T-helper 1 cell treated with Interleukin-12 subunit alpha and Interleukin-12 subunit beta and Interleukin-4 antibody, amounts not matched to agents 30 μg/mL and 1 μg/mL, for 36 hours (primary cell): ENCODE measurements at regions not wholly inside any gene's neighbourhood (a gene's known extent, or its start where the extent isn't known, plus 50 kb on each side); places are given as distances from the start of the nearest gene placed in this dataset.

Experiments used
- H3K27ac Mint-ChIP-seq: one replicate; pipeline ENCODE4 v1.8.0; 2021; ENCODE audit warnings: mild to moderate bottlenecking, mixed read lengths
- H3K27me3 Mint-ChIP-seq: one replicate; pipeline ENCODE4 v1.8.0; 2021; ENCODE audit warnings: low read depth, mixed read lengths
- H3K36me3 Mint-ChIP-seq: one replicate; pipeline ENCODE4 v1.8.0; 2021; ENCODE audit warnings: low read depth, mixed read lengths
- H3K4me1 Mint-ChIP-seq: one replicate; pipeline ENCODE4 v1.8.0; 2021; ENCODE audit warnings: low read depth, mixed read lengths
- H3K4me3 Mint-ChIP-seq: one replicate; pipeline ENCODE4 v1.8.0; 2021; ENCODE audit warnings: mild to moderate bottlenecking, moderate library complexity, mixed read lengths
- H3K9me3 Mint-ChIP-seq: one replicate; pipeline ENCODE4 v1.8.0; 2021; ENCODE audit warnings: mixed read lengths

DNA sequence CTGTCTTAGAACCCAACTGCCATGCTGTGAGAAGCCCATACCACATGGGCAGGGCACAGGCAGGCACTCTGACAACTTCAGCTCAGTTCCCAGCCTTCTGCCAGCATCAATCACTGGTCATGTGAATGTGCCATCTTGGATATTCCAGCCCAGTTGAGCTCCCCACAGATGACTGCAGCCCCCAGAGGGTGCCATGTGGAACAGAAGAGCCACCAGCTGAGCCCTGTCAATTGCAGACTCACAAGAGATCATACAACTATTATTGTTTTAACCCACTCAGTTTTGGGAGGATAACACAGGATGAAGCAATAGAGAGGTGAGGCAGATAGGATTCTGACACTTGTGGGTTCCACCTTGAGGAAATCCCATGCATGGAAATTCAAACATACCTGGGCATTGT is 78.4 kb upstream of the ZBTB40 start:
- peaks cover 3% of the 10 kb centered on the region for H3K27me3 Mint-ChIP-seq
- no peak overlapping the region for H3K27ac Mint-ChIP-seq
- H3K9me3 Mint-ChIP-seq, result no peaks in the 10 kb centered on the region
- no peaks in the 10 kb centered on the region for H3K4me1 Mint-ChIP-seq
- no peak overlapping the region for H3K4me3 Mint-ChIP-seq
- H3K36me3 Mint-ChIP-seq, result no peaks in the 10 kb centered on the region

DNA sequence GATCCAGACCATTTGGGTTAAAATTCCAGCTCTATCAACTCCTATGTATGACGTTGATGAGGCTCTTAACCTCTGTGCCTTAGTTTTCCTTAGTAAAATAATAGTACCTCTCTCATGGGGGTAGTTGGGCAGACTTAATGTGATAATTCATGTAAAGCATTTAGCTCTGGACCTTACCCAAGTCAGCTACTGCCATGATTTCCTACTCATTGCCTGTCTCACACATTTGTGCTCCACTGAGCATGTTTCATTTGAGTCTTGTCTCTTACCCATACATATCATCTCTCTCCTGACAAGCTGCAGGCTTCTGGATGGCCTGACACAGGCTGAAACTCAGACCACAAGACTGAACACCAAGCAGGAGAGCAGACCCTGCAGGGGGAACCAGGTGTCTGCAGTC is 77.7 kb upstream of the ZBTB40 start:
- H3K9me3 Mint-ChIP-seq, result no peaks in the 10 kb centered on the region
- no peaks in the 10 kb centered on the region for H3K4me1 Mint-ChIP-seq
- H3K27me3 Mint-ChIP-seq, result peaks cover 3% of the 10 kb centered on the region
- H3K4me3 Mint-ChIP-seq, result no peak overlapping the region
- H3K27ac Mint-ChIP-seq, result no peak overlapping the region
- no peaks in the 10 kb centered on the region for H3K36me3 Mint-ChIP-seq

DNA sequence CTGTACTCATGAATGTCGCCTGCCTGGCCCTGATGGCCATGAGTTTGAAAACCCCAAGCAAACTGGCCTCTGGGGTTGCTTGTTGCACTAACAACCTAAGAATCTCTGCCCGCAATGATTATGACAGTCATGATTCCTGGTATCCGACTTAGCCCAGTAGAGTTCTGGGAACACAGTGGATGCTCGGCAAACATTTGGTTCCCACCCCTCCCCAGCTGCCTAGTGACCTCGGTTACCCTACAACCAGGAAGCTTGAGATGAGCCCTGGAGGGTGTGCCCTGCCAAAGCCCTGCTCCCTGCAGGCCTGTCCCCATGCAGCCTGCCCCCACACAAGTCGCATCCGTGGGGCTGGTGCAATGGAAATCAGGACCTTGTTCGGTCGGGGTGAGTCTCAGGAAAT is 76.0 kb upstream of the ZBTB40 start:
- Mint-ChIP-seq H3K36me3 (no peaks in the 10 kb centered on the region), H3K27me3 (peaks cover 3% of the 10 kb centered on the region), H3K27ac (no peak overlapping the region)

DNA sequence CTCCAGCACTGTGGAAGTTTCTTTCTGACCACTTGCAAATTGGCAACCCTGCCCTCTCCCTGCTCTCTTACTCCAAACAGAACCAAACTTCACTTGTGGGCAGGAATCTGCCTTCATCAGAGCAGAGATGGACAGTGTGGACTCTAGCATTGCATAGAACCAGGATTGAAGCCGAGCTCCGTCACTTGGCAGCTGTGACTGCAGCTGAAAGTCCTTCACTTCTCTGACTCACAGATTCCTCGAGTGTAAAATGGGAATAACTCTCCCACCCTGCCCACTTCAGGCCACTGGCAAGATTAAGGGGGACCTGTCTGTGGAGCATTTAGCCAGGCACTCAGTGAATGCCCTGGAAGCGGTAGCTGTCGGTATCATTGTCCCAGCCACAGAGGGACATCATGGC is 75.7 kb upstream of the ZBTB40 start:
- no peaks in the 10 kb centered on the region for H3K9me3 Mint-ChIP-seq
- H3K27ac Mint-ChIP-seq, result no peak overlapping the region
- H3K36me3 Mint-ChIP-seq, result no peaks in the 10 kb centered on the region
- H3K4me1 Mint-ChIP-seq, result no peaks in the 10 kb centered on the region
- peaks cover 5% of the 10 kb centered on the region for H3K27me3 Mint-ChIP-seq
- H3K4me3 Mint-ChIP-seq, result no peak overlapping the region

More for the DNA sequence above, 76.0 kb upstream of the ZBTB40 start:
- H3K4me1 Mint-ChIP-seq, result no peaks in the 10 kb centered on the region
- H3K4me3 Mint-ChIP-seq, result no peak overlapping the region
- H3K9me3 Mint-ChIP-seq, result no peaks in the 10 kb centered on the region

DNA sequence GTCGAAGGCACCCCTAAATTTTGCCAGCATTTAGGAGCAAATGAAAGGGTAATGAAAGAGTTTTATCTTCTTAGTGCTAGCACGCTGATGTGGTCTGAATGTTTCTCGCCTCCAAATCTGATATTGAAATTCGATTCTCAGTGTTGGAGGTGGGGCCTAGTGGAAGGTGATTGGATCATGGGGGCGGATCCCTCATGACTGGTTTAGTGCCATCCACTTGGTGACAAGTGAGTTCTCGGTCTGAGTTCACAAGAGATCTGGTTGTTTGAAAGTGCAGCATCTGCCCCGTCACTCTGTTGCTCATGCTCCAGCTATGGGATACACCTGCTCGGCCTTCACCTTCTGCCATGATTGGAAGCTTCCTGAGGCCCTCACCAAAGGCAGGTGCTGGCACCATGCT is 75.1 kb upstream of the ZBTB40 start:
- Mint-ChIP-seq H3K4me1 (no peaks in the 10 kb centered on the region), H3K36me3 (no peaks in the 10 kb centered on the region), H3K4me3 (no peak overlapping the region), H3K9me3 (no peaks in the 10 kb centered on the region), H3K27me3 (peaks cover 7% of the 10 kb centered on the region), H3K27ac (no peak overlapping the region)

DNA sequence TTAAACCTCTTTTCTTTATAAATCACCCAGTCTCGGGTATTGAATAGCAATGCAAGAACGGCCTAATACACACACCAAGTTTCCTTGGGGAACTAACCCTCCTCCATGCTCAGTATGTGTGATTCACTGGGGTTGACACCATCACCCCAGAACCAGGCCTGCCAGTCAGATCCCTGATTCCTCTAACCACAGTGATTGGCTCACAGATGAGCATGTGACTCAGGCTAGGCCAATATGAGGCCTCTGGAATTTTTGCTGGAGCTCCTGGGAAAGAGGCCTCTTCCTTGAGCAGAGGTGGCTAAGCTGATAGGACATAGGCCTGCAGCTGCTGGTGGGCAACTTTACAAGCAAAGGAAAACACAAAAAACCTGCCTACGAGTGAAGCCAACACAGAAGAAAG is 74.7 kb upstream of the ZBTB40 start:
- Mint-ChIP-seq H3K4me1 (no peaks in the 10 kb centered on the region), H3K9me3 (no peaks in the 10 kb centered on the region), H3K27me3 (peaks cover 7% of the 10 kb centered on the region), H3K36me3 (no peaks in the 10 kb centered on the region), H3K27ac (no peak overlapping the region), H3K4me3 (no peak overlapping the region)

DNA sequence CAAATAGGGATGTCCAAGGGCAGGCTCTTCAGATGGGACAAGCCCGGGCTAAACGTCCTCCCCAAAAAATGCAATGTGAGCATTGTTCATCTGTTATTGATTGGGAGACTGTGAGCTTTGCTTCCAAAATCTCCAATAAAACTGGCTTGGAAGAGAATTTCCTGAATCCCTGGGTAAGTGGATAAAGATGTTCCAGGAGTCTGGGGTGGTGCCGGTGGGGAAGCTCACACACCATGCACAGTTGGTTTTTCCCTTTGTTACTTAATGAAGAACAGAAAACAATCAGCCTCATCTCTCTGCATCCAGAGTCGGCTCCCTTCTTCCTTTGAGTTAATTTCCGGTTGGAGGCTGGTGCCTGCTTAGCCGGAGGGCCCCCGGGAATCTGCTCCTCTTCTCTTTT is 72.1 kb upstream of the ZBTB40 start:
- H3K27me3 Mint-ChIP-seq, result peaks cover 4% of the 10 kb centered on the region
- H3K27ac Mint-ChIP-seq, result no peak overlapping the region
- H3K4me1 Mint-ChIP-seq, result no peaks in the 10 kb centered on the region
- no peaks in the 10 kb centered on the region for H3K36me3 Mint-ChIP-seq
- H3K4me3 Mint-ChIP-seq, result no peak overlapping the region
- no peaks in the 10 kb centered on the region for H3K9me3 Mint-ChIP-seq

DNA sequence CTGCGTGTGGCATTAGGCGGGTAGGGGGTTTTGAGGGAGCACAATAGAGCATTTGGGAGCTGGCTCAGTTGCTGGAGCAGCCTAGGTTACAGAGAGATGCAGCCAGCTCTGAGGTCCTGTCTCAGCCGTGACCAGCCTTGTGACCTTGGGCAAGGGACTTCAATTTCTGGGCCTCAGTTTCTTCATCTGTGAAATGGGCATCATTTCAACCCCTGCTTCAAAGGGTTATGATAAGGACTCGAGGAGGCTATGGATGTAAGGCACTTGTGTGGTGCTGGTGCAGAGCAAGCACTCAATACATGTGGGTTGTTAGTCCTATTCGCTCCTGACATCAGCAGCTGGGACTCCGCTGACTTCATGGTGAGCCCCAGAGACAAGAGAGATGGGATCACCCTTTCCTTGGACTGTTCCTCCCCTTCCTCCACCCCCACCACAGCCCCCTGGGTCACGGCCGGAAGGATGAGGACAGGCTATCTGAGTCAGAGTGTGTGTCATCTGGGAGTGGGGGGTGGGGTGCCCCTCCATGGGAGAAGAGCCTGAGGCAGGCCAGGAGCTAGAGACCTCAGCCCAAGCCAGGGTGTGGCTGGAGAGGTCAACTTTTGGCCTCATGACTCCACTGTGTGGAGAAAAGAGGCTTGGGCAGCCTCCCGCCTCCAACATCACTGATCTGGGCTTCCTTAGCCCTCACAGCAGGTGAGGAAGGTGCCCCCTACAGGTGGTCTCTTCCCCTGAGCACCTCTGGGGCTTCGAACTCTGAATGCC is 71.4 kb upstream of the ZBTB40 start:
- Mint-ChIP-seq H3K4me3 (no peak overlapping the region), H3K4me1 (no peaks in the 10 kb centered on the region), H3K36me3 (no peaks in the 10 kb centered on the region), H3K9me3 (no peaks in the 10 kb centered on the region), H3K27me3 (peaks cover 4% of the 10 kb centered on the region), H3K27ac (no peak overlapping the region)

DNA sequence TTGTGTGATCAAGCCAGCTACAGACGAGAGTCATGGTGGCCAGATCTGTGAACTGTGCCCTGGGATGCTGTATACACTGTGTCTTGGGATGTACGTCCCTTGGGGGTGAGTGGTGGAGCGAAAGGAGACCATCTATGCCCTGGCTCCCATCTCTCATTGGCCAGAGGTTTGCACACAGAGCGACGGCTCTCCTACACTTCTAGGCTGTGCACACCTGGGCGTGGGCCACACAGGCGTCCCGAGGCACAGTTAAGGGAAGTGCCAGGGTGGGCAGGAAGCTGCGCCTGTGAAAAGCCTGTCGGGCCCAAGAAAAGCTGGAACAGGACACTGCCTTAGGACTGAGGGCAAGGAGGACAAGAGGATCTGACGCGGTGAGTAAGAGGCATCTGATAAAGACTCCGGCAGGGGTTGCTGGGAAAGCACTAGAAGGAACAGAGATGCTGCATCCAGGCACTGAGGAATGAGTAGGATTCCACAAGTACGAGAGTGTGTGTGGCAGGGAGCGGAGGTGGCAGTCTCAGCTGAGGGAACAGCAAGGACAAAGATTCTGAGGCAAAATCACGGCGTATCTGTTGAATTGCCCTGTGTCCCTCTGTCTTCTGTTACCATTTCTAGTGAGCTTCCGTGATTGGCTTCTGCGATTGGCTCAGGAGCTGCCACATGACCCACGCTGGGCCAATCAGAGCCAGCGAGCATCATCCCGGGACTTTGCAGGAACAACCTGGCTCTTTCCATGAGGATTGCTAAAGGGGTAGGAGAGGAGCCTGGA is 67.9 kb upstream of the ZBTB40 start:
- no peaks in the 10 kb centered on the region for H3K4me1 Mint-ChIP-seq
- peaks cover 10% of the 10 kb centered on the region for H3K27me3 Mint-ChIP-seq
- H3K9me3 Mint-ChIP-seq, result no peaks in the 10 kb centered on the region
- H3K36me3 Mint-ChIP-seq, result no peaks in the 10 kb centered on the region
- no peak overlapping the region for H3K27ac Mint-ChIP-seq
- H3K4me3 Mint-ChIP-seq, result no peak overlapping the region

DNA sequence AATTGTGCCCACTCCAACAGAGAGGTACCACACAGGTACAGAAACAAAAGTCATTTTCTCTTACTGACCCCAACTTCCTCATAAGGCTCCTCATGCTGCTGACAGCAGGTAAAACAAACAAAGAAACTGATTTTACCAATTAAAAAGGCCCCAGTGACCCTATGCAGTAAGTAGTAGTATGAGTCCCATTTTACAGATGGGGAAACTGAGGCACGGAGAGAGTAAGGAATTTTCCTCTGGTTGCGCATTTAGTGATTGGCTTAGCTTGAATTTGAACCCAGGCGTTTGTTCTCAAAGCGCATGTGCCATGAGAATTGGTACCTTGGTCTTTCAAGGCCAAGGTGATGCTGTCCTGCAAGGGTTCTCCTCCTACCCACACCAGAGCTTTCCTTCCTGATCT is 66.1 kb upstream of the ZBTB40 start:
- no peaks in the 10 kb centered on the region for H3K36me3 Mint-ChIP-seq
- H3K4me3 Mint-ChIP-seq, result no peak overlapping the region
- no peaks in the 10 kb centered on the region for H3K9me3 Mint-ChIP-seq
- H3K27me3 Mint-ChIP-seq, result peaks cover 10% of the 10 kb centered on the region
- no peak overlapping the region for H3K27ac Mint-ChIP-seq
- no peaks in the 10 kb centered on the region for H3K4me1 Mint-ChIP-seq

DNA sequence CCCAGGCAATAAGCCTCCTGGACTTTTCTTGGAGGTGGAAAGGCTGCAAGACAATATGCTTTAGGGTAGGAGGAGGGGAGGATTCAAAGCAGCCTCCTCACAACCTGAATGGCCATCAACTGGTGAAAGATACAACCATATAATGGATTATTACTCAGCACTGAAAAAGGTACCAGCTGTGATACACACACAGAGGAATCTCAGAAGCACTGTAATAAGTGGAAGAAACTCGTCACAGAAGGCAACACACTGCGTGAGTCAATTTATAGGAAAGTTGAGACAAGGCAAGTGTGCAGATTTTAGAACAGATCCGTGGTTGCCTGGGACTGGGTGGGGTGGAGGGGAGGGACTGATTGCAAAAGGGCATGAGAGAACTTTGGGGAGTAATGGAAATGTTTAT is 64.9 kb upstream of the ZBTB40 start:
- Mint-ChIP-seq H3K27ac (no peak overlapping the region), H3K4me3 (no peak overlapping the region), H3K27me3 (peaks cover 6% of the 10 kb centered on the region), H3K9me3 (no peaks in the 10 kb centered on the region), H3K4me1 (no peaks in the 10 kb centered on the region), H3K36me3 (no peaks in the 10 kb centered on the region)

DNA sequence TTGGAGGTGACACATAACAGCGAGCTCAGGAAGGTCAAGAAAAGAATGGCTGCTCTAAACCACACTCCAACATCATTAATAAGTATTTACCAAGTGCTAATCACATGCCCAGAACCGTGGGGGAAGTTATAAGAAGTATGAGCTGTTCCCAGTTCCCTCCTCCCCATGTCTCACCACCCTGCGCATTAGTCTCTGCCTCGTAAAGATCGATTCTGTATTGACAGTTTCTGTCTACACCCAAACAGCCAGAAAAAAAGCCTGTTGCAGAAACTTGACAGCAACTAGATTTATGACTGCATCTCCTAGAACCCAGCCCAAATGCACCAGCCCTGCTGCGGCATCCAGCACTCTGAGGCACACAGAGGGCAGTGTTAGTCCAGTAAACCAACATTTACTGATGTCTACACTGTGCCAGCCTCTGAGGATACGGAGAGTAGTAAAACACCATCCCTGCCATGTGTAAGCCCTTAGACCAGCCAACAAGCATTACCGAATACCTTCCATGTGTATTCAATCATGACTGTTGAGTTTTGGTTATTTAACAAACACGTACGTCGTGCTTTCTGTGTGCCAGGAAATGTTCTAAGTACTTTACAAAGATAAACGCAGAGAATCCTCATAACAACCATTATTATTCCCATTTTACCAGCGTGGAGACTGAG is 63.6 kb upstream of the ZBTB40 start:
- Mint-ChIP-seq H3K4me1 (no peaks in the 10 kb centered on the region), H3K36me3 (no peaks in the 10 kb centered on the region), H3K27me3 (peaks cover 6% of the 10 kb centered on the region), H3K27ac (no peak overlapping the region), H3K4me3 (no peak overlapping the region), H3K9me3 (no peaks in the 10 kb centered on the region)

DNA sequence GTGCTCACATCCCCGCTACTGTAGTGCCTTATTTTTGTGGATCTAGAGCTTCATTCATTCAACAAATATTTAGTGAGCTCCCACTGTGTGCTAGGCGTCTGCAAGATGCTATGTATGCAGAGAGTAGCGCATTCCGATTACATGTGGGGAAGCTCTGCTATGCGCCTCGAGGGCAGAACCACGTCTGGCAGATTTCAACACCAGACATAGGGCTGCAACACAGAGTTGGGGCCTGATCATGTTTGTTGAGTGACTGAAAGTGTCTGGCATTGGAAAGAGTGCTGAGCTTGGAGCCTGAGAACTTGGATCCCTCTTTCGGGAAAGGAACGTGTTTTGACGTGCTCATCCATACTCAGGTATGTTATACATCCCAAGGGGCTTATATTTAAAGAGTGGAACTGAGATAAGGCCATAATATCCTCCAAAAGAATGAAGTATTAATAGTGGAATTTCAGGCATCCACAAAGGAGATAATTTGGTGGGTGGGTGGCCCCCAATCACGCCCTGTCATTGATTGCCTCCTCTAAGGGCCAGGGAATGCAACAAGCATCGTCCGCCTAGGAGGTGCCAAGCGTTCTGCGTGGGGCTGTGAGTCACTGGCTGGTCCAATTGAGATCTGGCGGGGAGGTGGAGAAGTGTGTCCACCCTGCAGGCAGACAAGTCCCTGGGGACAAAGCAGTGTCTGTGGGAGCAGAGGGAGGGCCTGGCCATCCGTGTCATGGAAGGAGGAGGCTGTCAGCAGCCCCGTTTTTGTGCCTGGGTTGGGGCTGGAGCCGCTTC is 62.8 kb upstream of the ZBTB40 start:
- Mint-ChIP-seq H3K36me3 (no peaks in the 10 kb centered on the region), H3K27me3 (peaks cover 6% of the 10 kb centered on the region), H3K4me1 (no peaks in the 10 kb centered on the region), H3K9me3 (no peaks in the 10 kb centered on the region), H3K4me3 (no peak overlapping the region), H3K27ac (no peak overlapping the region)

DNA sequence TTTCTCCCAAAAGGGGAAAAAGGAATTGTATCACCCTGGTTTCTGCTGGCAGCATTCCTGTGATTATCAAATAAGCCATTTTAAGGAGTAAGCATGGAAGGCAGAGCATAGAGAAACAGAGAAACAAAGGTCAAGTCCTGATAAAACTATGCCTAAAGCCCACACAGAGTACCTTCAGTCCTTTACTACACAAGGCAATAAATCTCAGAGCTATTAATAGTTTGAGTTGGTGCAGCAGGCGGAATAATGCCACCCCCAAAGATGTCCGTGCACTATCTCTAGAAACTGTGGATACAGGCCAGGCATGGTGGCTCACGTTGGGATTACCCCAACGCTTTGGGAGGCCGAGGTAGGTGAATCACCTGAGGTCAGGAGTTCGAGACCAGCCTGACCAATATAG is 58.1 kb upstream of the ZBTB40 start:
- peaks cover 39% of the 10 kb centered on the region for H3K27me3 Mint-ChIP-seq
- H3K27ac Mint-ChIP-seq, result no peak overlapping the region
- no peaks in the 10 kb centered on the region for H3K9me3 Mint-ChIP-seq
- no peaks in the 10 kb centered on the region for H3K4me1 Mint-ChIP-seq
- H3K36me3 Mint-ChIP-seq, result no peaks in the 10 kb centered on the region
- no peak overlapping the region for H3K4me3 Mint-ChIP-seq
